Testis (tissue), 2 donors: ENCODE measurements at regions not wholly inside any gene's neighbourhood (a gene's known extent, or its start where the extent isn't known, plus 50 kb on each side); places are given as distances from the start of the nearest gene placed in this dataset.

Experiments used
- DNase-seq: peaks from one replicate; pipeline ENCODE4 v3.0.0-alpha.2; 2019
- H3K27ac ChIP-seq, 2 donors: fragments of 200-600 bp; sonication (generic); one replicate each; pipeline ENCODE4 v1.5.1; 2019
- H3K27me3 ChIP-seq: fragments of 200-600 bp; sonication (generic); one replicate; pipeline ENCODE4 v1.5.1; 2019
- H3K36me3 ChIP-seq: fragments of 200-600 bp; sonication (generic); one replicate; pipeline ENCODE4 v1.5.1; 2017; ENCODE audit warnings: low read depth; ENCODE audit errors: missing control alignments
- H3K4me1 ChIP-seq: fragments of 200-600 bp; sonication (generic); one replicate; pipeline ENCODE4 v1.5.1; 2019
- H3K4me3 ChIP-seq, 2 donors: fragments of 200-600 bp; sonication (generic); one replicate each; pipeline ENCODE4 v1.5.1; 2017 to 2019
- H3K9me3 ChIP-seq: fragments of 200-600 bp; sonication (generic); one replicate; pipeline ENCODE4 v1.5.1; 2017
- POLR2A ChIP-seq: fragments of 450-650 bp; IDR thresholded peaks from one replicate; pipeline ENCODE4 v1.6.1; 2017; ENCODE audit warnings: antibody characterized with exemption, mild to moderate bottlenecking, moderate library complexity
- WGBS, 2 donors: methylation state at CpG; one replicate each; pipeline ENCODE4 v1.1.5; 2018; 5-methylcytosine and 5-hydroxymethylcytosine counted together
- intact Hi-C: fragments of 100-400 bp; cut with DNase I; formaldehyde crosslinking; loops from one replicate; pipeline ENCODE4 v1.15.1; 2023; ENCODE audit warnings: low total_unique reads
- TF ChIP-seq, protein P1 (sequence below), 3 experiments: fragments of 450-650 bp in 2 of 3; fragments of 200-600 bp in 1 of 3; sonication (generic) in 1 of 3; IDR thresholded peaks; one replicate each; pipeline ENCODE4 v1.5.1; 2016 to 2019; ENCODE audit warnings: antibody characterized with exemption in 3 of 3, mild to moderate bottlenecking in 2 of 3, moderate library complexity in 1 of 3

GRCh38 chr3:162213956-162214355, 717.3 kb downstream of the OTOL1 start:
- no peaks in the 10 kb centered on the region for H3K9me3 ChIP-seq
- H3K4me3 ChIP-seq: no peak overlapping the region
- WGBS, 2 donors: 92 to 96% methylated on average over 3 of the region's 3 CpGs
- H3K27ac ChIP-seq: no peak overlapping the region
- intact Hi-C loops: no loop called here
- H3K36me3 ChIP-seq: no peaks in the 10 kb centered on the region
- no peaks in the 10 kb centered on the region for H3K4me1 ChIP-seq
- no peak for DNase-seq
- H3K27me3 ChIP-seq: no peaks in the 10 kb centered on the region
- TF ChIP-seq, protein P1, sequence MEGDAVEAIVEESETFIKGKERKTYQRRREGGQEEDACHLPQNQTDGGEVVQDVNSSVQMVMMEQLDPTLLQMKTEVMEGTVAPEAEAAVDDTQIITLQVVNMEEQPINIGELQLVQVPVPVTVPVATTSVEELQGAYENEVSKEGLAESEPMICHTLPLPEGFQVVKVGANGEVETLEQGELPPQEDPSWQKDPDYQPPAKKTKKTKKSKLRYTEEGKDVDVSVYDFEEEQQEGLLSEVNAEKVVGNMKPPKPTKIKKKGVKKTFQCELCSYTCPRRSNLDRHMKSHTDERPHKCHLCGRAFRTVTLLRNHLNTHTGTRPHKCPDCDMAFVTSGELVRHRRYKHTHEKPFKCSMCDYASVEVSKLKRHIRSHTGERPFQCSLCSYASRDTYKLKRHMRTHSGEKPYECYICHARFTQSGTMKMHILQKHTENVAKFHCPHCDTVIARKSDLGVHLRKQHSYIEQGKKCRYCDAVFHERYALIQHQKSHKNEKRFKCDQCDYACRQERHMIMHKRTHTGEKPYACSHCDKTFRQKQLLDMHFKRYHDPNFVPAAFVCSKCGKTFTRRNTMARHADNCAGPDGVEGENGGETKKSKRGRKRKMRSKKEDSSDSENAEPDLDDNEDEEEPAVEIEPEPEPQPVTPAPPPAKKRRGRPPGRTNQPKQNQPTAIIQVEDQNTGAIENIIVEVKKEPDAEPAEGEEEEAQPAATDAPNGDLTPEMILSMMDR (IDR thresholded peaks at IDR 0.05): no peak
- TF ChIP-seq POLR2A: no peak

GRCh38 chr3:162217647-162218046, 721.0 kb downstream of the OTOL1 start:
- Histone ChIP-seq H3K4me3 (no peak overlapping the region), H3K36me3 (no peaks in the 10 kb centered on the region), H3K27me3 (no peaks in the 10 kb centered on the region), H3K9me3 (no peaks in the 10 kb centered on the region), H3K27ac (no peak overlapping the region), H3K4me1 (no peaks in the 10 kb centered on the region)
- 47 to 64% methylated on average over 1 of the region's 1 CpG for WGBS, 2 donors
- TF ChIP-seq, protein P1 (IDR thresholded peaks at IDR 0.05): no peak
- no peak for TF ChIP-seq POLR2A
- no peak for DNase-seq
- intact Hi-C loops: no loop called here

- 79 to 81% methylated on average over 4 of the region's 4 CpGs for WGBS, 2 donors
- Histone ChIP-seq H3K36me3 (no peaks in the 10 kb centered on the region), H3K27me3 (no peaks in the 10 kb centered on the region), H3K27ac (no peak overlapping the region), H3K4me1 (no peaks in the 10 kb centered on the region), H3K4me3 (no peak overlapping the region), H3K9me3 (no peaks in the 10 kb centered on the region)
- intact Hi-C loops: no loop called here
- no peak for DNase-seq
- no peak for TF ChIP-seq POLR2A
- TF ChIP-seq, protein P1 (IDR thresholded peaks at IDR 0.05): no peak
Measured at GRCh38 chr3:162218479-162218878, 721.9 kb downstream of the OTOL1 start.

GRCh38 chr3:162224746-162225145, 728.1 kb downstream of the OTOL1 start:
- no peak for DNase-seq
- Histone ChIP-seq H3K27ac (no peak overlapping the region), H3K36me3 (no peaks in the 10 kb centered on the region), H3K4me3 (no peak overlapping the region), H3K4me1 (no peaks in the 10 kb centered on the region), H3K9me3 (no peaks in the 10 kb centered on the region), H3K27me3 (no peaks in the 10 kb centered on the region)
- TF ChIP-seq POLR2A: no peak
- TF ChIP-seq, protein P1 (IDR thresholded peaks at IDR 0.05): no peak
- 78 to 81% methylated on average over 4 of the region's 4 CpGs for WGBS, 2 donors
- intact Hi-C loops: no loop called here

- no peaks in the 10 kb centered on the region for H3K4me1 ChIP-seq
- no peak overlapping the region for H3K27ac ChIP-seq
- 89 to 95% methylated on average over 5 of the region's 5 CpGs for WGBS, 2 donors
- no peaks in the 10 kb centered on the region for H3K36me3 ChIP-seq
- no peak for DNase-seq
- no peaks in the 10 kb centered on the region for H3K27me3 ChIP-seq
- no peak overlapping the region for H3K4me3 ChIP-seq
- TF ChIP-seq, protein P1 (IDR thresholded peaks at IDR 0.05): no peak
- TF ChIP-seq POLR2A: no peak
- no peaks in the 10 kb centered on the region for H3K9me3 ChIP-seq
- intact Hi-C loops: no loop called here
Measured at GRCh38 chr3:162236949-162237348, 740.3 kb downstream of the OTOL1 start.
